ENCODE measurements at regions not wholly inside any gene's neighbourhood (a gene's known extent, or its start where the extent isn't known, plus 50 kb on each side); places are given as distances from the start of the nearest gene placed in this dataset.

DNA sequence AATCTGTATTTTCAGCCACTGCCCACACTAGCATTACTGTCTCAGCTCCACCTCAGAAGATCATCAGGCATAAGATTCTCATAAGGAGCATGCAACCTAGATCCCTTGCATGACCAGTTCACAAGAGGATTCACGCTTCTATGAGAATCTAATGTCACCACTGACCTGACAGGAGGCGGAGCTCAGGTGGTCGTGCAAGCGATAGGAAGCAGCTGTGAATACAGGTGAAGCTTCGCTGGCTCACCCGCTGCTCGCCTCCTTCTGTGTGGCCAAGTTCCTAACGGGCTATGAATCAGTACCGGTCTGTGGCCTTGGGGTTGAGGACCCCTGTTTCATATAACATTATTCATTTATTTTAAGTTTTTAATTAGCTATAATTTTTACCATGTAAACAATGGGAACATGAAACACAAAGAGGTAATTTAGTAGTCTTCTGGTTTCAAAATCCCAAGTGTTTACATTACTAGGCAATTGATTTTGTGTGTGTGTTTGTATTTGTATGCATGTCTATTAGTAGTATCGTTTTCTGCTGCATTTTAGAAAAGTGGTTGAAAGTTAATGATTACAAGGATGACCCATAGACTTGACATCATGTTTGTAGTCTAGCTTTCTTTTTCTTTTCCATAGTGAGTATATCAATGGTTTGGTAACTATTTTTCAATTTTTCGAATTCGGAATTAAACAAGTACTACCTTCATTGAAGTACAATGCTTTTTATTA lies 159.4 kb downstream of the TENT4A start:
- DNase-seq (ENCODE audit: low read depth): no peak

DNA sequence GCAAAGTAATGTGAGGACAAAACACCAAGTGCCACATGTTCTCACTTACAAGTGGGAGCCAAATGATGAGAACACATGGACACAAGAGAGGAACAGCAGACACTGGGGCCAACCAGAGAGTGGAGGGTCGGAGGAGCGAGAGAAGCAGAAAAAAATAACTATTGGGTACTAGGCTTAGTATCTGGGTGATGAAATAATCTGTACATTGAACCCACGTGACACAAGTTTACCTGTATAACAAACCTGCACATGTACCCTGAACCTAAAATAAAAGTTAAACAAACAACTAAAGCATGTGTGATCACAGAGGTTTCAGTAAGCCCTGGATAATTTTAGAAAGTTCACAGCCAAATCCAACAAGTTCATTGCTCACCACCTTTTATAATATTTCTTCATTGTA lies 160.1 kb downstream of the TENT4A start:
- DNase-seq (ENCODE audit: low read depth): no peak

DNA sequence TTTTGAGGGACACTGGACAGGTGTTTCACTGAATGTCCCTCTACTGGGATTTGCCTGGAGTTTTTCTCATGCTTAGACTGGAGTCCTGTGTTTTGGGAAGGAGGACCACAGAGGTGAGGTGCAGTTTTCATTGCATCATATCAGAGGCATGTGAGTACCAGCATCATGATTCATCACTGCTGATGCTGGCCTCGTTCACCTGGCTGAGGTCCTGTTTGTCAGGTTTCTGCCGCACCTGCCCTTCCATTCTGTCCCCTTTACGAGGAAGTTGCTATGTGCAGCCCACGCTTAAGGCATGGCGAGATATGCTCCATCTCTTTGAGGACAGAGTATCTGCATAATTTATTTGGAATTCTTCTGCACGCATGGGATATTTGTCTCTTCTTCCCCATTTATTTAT lies 162.1 kb downstream of the TENT4A start:
- no peak for DNase-seq (ENCODE audit: low read depth)

DNA sequence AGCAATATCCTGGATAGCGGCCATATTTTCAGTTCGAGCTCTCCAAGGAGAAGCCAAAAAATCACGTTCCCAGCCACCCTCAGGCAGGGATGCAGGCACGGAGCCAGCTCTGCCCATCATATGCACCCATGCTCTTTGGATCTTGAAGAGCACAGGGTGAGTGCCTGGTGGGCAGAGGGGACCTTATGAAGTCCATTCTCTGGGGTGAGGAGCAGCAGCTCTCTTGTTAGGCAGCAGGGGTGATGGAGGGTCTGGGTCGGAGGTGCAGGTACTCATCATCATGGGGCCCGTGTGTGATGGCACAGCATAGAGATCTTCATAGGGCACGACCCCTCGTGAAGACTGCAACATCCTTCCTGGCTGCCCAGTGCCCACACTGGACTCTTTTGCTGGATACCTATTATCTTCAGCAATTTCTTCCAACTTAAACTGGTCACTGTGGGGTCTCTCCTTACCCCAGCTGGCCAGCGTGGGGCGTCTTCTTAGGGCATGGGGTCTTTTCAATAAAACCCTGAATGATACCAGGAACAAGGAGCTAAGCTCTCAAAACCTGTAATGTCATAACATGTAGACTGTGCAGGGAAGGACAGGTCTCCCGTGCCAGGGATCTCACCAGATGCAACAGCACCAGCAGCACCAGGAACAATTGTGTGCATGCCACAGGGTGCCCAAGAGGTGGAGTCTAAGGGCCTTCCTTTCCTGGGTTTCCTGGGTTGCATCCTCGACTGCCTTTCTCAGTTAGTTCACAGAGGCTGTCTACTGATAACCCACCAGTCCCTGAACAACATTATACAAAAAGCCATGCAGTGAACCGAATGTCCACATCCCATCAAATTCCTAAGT lies 165.0 kb downstream of the TENT4A start:
- no peak for DNase-seq (ENCODE audit: low read depth)

DNA sequence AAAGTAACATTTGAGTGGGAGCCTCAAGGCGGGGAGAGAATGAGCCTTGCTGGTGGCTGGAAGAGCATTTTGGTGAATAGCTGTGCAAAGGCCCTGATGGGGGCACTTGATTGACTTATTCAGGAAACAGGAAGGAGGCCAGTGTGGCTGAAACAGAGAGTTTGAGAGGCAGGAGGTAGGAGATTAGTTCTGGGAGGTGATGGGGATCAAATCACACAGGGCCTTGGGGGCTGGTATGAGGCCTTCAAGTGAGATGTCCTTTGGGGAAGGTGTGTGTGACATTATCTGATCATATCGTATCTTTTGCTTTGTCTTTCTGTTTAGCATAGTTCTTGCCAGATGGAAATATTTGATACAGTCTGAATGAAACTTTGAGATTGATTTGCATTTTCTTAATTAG lies 172.3 kb downstream of the TENT4A start:
- DNase-seq (ENCODE audit: low read depth): no peak

DNA sequence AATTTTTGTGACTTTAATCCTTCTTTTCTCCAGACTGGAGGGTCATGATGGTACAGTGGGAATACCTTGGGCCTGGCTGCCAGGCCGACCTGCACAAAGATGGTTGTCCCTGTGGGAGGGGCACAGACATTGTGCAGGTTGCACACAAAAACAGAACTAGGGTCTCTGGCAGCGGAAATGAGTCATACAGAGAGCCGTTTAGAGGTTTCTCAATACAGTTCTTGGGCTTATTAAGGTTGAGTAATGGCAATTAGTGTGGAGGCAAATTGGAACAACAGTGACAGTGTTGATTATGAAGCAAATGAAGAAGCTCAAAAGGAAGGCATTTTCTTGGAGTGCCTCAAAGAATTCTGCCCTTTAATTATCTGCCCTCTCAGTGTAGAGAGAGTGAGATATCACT lies 173.6 kb downstream of the TENT4A start:
- DNase-seq (ENCODE audit: low read depth): no peak

DNA sequence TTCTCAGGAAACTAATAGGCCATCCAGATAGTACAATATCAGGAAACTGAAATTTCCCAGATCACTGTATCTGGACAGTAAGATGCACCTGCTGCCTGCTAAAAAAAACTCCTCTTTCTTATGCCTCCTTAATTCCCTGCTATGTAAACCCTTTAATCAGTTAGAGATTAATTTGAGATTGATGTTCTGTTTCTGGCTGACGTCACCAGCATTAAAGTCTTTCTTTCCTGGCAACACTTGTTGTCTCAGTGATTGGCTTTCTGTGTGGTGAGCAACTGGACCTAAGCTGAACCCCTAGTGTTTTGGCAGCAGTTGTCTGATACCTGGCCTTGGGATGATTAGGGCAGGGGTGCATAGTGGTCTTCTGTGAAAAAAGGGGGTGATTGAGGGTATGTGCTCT lies 175.8 kb downstream of the TENT4A start:
- DNase-seq (ENCODE audit: low read depth): no peak

DNA sequence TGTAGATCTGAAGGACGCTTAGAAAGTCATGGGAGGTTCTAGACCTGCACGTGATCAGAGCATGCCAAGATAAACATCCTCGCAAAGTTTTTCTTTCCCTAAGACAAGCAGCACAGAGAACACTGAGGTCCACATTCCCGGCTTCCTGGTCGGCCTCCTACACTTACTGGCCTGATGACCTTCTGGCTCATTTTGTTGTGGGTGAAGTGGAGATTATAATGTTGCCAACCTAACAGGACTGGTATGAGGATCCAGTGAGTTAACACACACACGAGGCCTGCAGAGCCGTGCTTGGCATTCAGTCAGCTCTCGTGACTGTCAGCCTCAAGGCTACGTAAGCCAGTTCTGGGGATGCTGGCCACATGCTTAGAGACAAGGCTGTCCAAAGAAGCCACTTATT lies 186.0 kb downstream of the TENT4A start:
- no peak for DNase-seq (ENCODE audit: low read depth)

DNA sequence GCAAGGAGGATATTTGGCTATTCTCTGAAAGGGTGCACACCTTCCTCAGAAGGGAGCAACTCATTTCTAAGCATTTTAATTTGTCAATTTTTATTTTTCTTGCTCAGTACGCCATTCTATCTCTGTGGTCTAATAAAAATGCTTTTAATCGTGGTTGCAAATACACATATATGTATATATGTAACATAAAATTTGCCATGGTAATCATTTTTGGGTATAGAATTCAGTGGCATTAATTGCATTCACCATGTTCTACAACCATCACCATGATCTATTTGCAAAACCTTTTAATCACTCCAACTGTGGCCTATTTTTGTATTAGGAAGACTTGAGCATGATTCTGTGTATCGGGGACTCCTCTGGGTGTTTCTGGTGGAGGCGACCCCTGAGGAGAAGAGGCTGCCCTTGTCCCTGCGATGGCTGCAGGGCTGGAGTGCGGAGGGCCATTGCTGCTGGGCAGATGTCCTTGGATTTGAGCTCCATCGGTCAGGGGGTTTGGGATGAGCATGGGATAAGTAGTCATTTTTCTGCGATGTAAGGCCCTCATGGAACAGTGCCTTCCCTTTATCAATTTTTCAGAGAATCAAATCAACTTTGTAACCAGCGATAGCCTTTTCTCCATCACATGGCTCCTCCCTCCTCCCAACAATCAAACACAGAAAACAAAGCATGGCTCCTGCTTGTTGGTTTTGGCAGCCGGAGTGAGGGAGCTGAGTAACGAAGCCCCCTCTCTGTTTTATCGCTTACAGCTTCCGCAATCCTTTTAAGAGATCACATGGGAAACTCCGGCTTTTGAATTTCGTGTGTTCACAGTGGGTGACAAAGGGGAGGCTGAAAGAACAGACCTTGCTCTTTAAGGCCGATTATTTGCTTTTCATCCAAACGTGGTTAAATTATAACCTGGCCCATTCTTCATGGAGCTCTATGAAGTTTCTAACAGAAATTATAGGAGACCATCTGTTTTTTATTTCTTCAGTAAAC lies 187.3 kb downstream of the TENT4A start:
- no peak for DNase-seq (ENCODE audit: low read depth)

DNA sequence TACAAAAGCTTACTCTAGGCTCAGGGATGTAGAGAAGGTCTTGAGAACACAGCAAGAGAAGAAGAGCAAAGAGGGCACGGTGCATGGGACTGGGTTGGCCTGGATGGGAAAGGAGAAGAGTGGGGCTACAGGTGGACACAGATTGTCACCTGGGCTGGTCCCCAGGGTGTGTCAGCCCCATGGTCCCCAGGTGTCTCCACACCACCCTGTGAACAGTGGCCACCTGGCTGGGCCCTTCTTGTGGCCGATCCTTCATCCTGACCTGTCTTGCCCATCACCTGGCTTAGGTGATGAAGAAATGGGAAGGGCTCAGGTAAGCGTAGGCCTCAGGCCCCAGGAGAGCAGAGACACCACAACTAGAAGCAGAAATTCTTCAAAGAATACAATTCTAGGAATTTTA lies 188.9 kb downstream of the TENT4A start:
- no peak for DNase-seq (ENCODE audit: low read depth)

DNA sequence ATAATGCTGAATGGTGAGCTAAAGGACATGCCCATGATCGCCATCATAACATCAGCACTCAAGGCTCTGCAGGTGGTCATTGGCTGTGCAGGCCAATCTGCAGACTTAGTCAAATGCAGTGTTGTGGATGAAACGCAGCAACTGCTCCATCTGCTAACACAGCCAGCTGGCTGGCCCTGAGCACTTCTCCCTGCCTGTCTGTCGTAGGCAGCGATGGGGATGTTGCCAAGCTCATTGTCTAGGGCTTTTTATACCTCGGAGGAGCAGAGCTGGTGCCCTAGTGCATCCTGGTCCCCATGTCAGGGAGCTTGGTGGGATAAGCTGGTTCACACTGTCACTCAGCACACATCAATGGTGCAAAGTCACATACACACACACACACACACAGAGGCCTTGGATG lies 189.4 kb downstream of the TENT4A start:
- DNase-seq (ENCODE audit: low read depth): no peak

DNA sequence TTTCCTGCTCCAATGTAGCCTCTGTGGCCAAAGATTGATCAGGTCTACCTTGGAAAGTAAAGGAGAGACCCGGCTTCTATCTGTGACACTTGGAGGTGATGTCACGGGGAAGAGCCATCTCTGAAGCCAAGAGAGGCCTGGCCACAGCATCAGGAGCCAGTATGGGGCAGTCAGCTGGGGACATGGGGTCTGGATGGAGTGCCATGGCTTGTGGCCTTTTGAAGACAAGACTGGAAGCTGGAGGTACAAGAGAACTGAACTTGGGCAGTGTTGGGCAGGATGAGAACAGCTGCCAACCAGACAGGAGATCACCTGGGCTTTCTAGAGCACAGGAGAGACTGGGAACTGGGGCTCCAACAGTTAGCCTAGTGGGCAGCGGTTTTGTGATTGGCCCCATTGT lies 190.7 kb downstream of the TENT4A start:
- no peak for DNase-seq (ENCODE audit: low read depth)

DNA sequence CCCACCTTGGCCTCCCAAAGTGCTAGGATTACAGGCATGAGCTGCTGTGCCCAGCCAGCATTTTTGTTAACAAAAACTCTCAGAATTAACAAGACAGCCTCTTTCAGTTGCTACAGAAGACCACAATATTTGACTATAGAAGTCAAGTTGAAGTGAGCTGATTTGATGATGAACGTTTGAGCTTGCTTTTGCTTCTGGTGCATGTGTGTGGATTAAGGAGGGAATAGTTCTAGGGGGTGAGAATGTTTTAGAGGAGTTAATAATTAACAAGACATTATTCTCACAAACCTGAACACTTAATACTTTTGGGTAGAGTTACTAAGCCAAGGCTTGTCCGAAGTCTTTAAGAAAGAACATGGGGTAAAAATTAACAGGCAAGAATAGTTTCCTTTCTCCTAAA lies 191.6 kb downstream of the TENT4A start:
- DNase-seq (ENCODE audit: low read depth): no peak

DNA sequence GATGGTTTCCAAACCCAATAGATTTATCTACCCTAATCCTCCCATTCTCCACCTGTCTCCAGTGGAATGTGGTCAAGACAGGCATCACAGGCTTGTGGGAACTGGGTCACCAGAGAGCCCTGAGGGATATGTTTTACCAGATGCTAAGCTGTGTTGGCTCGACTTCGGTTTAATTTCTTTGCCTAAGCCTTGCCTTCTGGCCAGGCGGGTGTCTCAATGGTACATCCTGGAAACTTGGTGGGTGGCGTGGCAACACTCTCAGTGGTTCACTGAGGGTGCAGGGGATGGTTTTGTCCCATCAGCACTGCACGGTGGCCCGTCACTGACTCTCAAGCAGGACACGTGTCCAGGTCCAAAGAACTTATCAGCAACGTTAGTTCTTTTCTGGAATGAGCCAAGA lies 192.2 kb downstream of the TENT4A start:
- no peak for DNase-seq (ENCODE audit: low read depth)

DNA sequence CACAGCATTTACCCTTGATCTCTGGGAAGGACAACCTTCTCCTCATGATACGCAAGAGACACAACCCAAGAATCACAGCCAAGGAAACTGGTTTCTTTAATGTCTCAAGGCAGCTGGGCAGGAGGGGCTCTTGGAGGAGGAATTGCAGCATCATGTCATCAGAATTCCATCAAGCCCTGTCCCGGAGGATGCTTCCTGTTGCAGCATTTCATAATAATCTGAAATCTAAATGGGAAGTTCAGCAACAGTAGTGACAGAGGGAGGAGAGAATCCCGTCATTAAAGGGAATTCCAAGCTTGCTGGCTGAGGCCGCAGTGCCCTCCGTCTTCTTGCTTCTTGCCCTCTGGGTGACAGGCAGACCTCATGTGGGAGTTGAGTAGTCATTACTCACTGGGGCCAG lies 192.7 kb downstream of the TENT4A start:
- DNase-seq (ENCODE audit: low read depth): no peak

DNA sequence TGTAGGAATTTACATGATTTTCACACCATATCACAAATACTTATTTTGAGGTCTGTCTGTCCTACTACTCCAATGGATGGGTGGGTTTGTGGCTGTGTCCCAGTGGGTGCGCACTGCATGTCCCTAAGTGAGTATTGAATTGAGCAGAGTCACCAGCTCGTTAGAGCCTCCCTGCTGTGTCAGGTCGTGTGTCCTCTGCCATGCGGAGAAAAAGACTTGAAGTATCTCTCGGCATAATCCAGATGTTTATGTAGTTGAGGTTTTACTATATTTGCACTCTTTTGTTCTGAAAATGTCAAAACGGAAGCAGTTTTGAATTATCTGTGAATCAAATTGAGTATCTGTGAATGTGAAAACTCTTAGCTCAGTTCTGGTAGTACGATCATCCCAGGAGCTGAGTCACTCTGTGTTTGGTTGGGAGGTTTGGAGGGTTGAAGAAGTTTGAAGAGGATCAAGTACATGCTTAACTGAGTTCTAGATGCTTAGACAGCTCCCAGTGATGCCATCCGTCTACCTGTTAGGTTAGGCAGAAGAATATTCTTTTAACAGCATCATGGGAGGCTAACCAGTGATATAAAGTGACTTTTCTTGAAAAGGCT lies 194.2 kb downstream of the TENT4A start:
- DNase-seq (ENCODE audit: low read depth): no peak

DNA sequence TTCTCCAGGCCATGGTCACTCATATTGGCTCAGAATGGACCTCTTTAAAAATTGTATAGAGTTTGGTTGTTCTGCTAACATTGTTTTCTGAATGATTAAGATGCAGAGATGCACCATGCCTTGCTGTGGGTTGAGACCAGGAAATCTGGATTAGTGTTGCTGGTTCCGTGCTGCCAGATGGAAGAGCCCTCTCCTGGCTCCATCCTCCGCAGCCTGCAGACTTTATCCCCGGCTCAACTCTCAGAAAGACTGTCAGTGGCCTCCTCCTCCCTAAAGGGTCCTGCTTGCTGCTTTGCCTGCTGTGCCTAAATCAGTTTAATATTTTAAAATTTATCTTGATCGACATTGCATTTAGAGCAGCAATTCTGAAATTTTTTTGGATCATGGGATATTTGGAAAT lies 196.7 kb downstream of the TENT4A start:
- DNase-seq (ENCODE audit: low read depth): no peak

DNA sequence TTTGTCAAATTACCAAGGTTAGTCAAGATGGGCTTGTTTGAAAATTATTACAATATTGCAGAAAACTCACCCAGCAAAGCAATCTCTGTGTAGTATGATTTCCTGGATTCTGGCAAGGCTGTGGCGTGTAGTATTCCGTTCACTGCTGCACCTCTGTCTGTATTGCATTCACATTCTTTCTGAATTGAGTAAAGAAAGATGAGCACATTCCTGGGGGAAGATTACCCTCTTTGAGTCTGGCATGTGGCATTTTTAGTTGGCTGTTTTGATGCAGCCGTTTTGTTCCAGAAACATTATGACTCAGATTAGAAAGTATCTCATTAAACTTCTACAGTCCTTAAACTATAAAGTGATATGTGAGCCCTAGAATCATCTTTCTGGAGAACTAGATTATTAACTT lies 197.7 kb downstream of the TENT4A start:
- no peak for DNase-seq (ENCODE audit: low read depth)

DNA sequence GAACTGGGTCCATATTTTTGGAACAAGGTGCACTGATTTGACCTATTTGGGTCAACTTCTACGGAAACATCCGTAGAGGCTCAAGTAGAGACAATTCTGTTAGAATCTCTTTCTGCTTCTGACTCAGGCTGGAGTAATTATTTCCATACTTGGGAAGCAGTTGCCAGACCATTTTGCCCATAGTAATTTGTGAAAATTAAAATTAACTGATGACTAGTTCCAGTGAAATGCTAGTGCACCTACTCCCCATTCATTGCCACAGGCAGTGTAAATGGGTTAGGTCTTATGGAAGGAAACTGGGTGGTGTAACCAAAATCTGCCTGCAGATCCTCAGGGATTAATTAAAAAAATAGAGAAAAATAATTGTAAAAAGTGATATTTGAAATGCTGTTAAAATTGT lies 201.1 kb downstream of the TENT4A start:
- no peak for DNase-seq (ENCODE audit: low read depth)

DNA sequence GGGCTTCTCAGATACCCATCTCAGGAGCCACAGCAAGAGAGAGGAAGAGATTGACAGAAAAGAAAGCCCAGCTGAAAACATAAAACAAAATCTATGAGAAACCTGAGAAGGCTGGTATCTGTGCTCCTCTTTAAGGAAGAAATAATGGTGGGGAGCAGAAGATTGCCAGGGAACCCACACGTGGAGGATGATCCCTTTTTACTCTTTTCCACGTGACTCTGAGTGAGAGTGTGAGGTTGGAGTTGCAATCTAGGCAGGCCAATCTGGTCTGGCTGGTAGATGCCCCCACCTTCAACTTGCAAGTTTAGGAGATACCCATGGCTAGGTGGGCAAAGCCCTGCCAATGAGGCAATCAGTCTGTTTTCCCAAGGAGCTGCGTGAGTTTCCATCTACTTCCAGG lies 202.3 kb downstream of the TENT4A start:
- DNase-seq (ENCODE audit: low read depth): no peak

DNA sequence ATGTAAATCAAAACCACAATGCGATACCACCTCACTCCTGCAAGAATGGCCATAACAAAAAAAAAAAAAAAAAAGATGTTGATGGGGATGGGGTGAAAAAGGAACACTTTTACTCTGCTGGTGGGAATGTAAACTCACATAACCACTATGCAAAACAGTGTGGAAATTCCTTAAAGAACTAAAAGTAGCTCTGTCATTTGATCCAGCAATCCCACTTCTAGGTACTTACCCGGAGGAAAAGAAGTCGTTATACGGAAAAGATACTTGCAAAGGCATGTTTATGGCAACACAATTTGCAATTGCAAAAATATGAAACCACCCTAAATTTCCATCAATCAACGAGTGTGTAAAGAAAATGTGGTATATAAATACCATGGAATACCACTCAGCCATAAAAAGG lies 205.0 kb downstream of the TENT4A start:
- no peak for DNase-seq (ENCODE audit: low read depth)

DNA sequence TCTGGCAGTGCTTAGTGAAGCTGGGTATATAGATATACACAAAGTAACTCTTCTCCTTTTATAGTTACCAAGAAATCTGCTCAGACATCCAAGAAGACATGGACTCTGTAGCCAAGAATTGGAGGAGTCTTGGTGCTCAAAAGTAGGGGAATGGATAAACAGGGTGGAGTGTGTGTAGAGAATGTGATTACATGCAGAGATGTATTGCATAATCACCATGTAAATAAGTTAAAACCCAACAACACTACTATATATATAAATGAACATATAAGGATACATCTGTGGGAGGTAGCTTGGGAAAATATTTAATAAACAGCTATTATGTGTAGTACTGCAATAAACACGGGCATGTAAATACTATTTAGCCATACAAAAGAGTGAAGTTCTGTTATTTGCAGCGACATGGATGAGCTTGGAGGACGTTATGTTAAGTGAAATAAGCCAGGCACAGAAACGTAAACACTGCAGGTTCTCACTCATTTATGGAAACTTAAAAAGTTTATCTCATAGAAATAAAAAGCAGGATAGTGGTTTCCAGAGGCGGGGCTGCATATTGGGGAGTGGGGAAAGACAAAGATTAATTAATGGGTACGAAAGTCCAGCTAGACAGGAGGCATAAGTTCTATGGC lies 207.5 kb downstream of the TENT4A start:
- no peak for DNase-seq (ENCODE audit: low read depth)
